Naive thymus-derived CD4-positive, alpha-beta T cell (primary cell): ENCODE measurements at regions not wholly inside any gene's neighbourhood (a gene's known extent, or its start where the extent isn't known, plus 50 kb on each side); places are given as distances from the start of the nearest gene placed in this dataset.

Experiments
- ATAC-seq: fragments of 150-1000 bp; cut with Tn5 transposase; 2 replicates; pipeline ENCODE4 v1.10.0; 2021; ENCODE audit warnings: mild to moderate bottlenecking, moderate library complexity
- CTCF ChIA-PET: fragments of 350-600 bp; sonication (Branson Sonifier 250); formaldehyde crosslinking; loops from one replicate; lab custom pipeline; 2021; ENCODE audit warnings: antibody characterized with exemption; lab: Charles Lee
- POLR2A ChIA-PET: fragments of 350-600 bp; sonication (Branson Sonifier 250); formaldehyde crosslinking; loops from one replicate; lab custom pipeline; 2021; ENCODE audit warnings: antibody characterized with exemption, inconsistent platforms; lab: Charles Lee
- DNase-seq, 9 donors: peaks; one replicate each; pipeline versions ENCODE4 v3.0.0 to v3.0.0-alpha.2; 2020 to 2022; ENCODE audit warnings: mixed read lengths in 1 of 9
- H3K27ac ChIP-seq: one replicate; pipeline ENCODE4 v1.7.0; 2013; ENCODE audit warnings: mild to moderate bottlenecking, low read depth, low read length, moderate library complexity
- H3K27me3 ChIP-seq, 2 donors: one replicate each; pipeline ENCODE4 v1.7.0; 2013; ENCODE audit warnings: low read length in 2 of 2, mild to moderate bottlenecking in 2 of 2, moderate library complexity in 2 of 2; ENCODE audit not compliant: control insufficient read depth in 2 of 2, insufficient read depth in 2 of 2
- H3K36me3 ChIP-seq, 3 experiments: 1 replicate in 2 of 3; 2 replicates in 1 of 3; pipeline ENCODE4 v1.7.0; 2013; ENCODE audit warnings: low read length in 3 of 3, mild to moderate bottlenecking in 3 of 3, moderate library complexity in 1 of 3; ENCODE audit not compliant: insufficient read depth in 3 of 3, control insufficient read depth in 2 of 3
- H3K4me1 ChIP-seq, 2 donors: one replicate each; pipeline ENCODE4 v1.7.0; 2013; ENCODE audit warnings: low read length in 2 of 2, mild to moderate bottlenecking in 2 of 2, moderate library complexity in 1 of 2; ENCODE audit not compliant: control insufficient read depth in 2 of 2, insufficient read depth in 2 of 2
- H3K4me3 ChIP-seq: 2 replicates; pipeline ENCODE4 v1.7.0; 2013; ENCODE audit warnings: mild to moderate bottlenecking, low read length
- H3K9me3 ChIP-seq, 3 experiments: 1 replicate in 2 of 3; 2 replicates in 1 of 3; pipeline ENCODE4 v1.7.0; 2013; ENCODE audit warnings: low read length in 3 of 3; ENCODE audit not compliant: control insufficient read depth in 2 of 3
- H3K27ac Mint-ChIP-seq, 9 donors: one replicate each; pipeline ENCODE4 v1.8.0; 2020 to 2022; ENCODE audit warnings: mixed read lengths in 9 of 9, mild to moderate bottlenecking in 8 of 9, moderate library complexity in 5 of 9, inconsistent platforms in 2 of 9
- H3K27me3 Mint-ChIP-seq, 5 donors: one replicate each; pipeline ENCODE4 v1.8.0; 2021 to 2022; ENCODE audit warnings: mixed read lengths in 5 of 5, mild to moderate bottlenecking in 1 of 5
- H3K36me3 Mint-ChIP-seq, 5 donors: one replicate each; pipeline ENCODE4 v1.8.0; 2020 to 2022; ENCODE audit warnings: mixed read lengths in 5 of 5, mild to moderate bottlenecking in 3 of 5, inconsistent platforms in 1 of 5
- H3K4me1 Mint-ChIP-seq, 7 donors: one replicate each; pipeline ENCODE4 v1.8.0; 2020 to 2022; ENCODE audit warnings: mixed read lengths in 7 of 7, mild to moderate bottlenecking in 3 of 7, inconsistent platforms in 1 of 7
- H3K4me3 Mint-ChIP-seq, 10 donors: one replicate each; pipeline ENCODE4 v1.8.0; 2020 to 2022; ENCODE audit warnings: mild to moderate bottlenecking in 10 of 10, mixed read lengths in 10 of 10, moderate library complexity in 6 of 10, inconsistent platforms in 2 of 10
- H3K9me3 Mint-ChIP-seq, 11 donors: one replicate each; pipeline ENCODE4 v1.8.0; 2020 to 2022; ENCODE audit warnings: mixed read lengths in 11 of 11, mild to moderate bottlenecking in 4 of 11, inconsistent platforms in 1 of 11, moderate library complexity in 1 of 11
- intact Hi-C, 2 donors: fragments of 100-400 bp; cut with micrococcal nuclease; formaldehyde crosslinking; loops; one replicate each; pipeline ENCODE4 v1.15.1; 2023

GRCh38 chr4:71209161-71209560 is 129.7 kb upstream of the SLC4A4 start:
- Mint-ChIP-seq H3K36me3 (no peaks in the 10 kb centered on the region), H3K4me3 (no peak overlapping the region), H3K9me3 (peaks cover 0 to 2% (median 0%) of the 10 kb centered on the region in 11 donors), H3K27me3 (peaks cover 0 to 20% (median 11%) of the 10 kb centered on the region in 5 donors), H3K4me1 (peaks cover 0 to 1% (median 0%) of the 10 kb centered on the region in 7 donors), H3K27ac (no peak overlapping the region)
- ChIA-PET POLR2A (no interaction called here), CTCF (no interaction called here)
- ATAC-seq: no peak
- H3K4me3 ChIP-seq: no peak overlapping the region
- no peaks in the 10 kb centered on the region for H3K27me3 ChIP-seq
- no peak overlapping the region for H3K27ac ChIP-seq
- intact Hi-C loops: no loop called here
- no peaks in the 10 kb centered on the region for H3K4me1 ChIP-seq
- no peak for DNase-seq
- H3K36me3 ChIP-seq: no peaks in the 10 kb centered on the region
- H3K9me3 ChIP-seq: no peaks in the 10 kb centered on the region

DNA sequence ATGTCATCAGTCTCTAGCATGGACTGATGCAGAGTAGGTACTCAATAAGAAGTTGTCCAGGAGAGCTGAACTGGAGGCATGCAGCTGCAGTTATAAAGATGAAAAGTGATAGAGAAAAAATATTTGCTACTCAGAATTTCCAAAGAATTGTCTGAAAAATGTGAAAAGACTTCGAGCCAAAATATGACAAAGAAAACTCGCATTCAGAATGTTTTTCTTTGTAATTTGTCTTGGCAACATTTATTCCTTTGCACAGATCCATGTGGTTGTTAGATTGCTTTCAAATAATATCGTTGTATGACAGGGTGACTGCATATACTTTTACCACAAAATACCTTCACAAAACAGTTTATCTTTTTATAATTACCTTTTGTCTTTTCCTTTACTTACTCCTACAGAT is 128.0 kb upstream of the SLC4A4 start:
- H3K4me3 Mint-ChIP-seq: no peak overlapping the region
- Histone ChIP-seq H3K36me3 (no peaks in the 10 kb centered on the region), H3K9me3 (no peaks in the 10 kb centered on the region), H3K4me3 (no peak overlapping the region), H3K27me3 (no peaks in the 10 kb centered on the region), H3K4me1 (no peaks in the 10 kb centered on the region), H3K27ac (no peak overlapping the region)
- H3K27me3 Mint-ChIP-seq: peaks cover 0 to 14% (median 7%) of the 10 kb centered on the region in 5 donors
- no peaks in the 10 kb centered on the region for H3K36me3 Mint-ChIP-seq
- ChIA-PET POLR2A (no interaction called here), CTCF (no interaction called here)
- peaks cover 0 to 1% (median 0%) of the 10 kb centered on the region in 7 donors for H3K4me1 Mint-ChIP-seq
- intact Hi-C loops: no loop called here
- H3K27ac Mint-ChIP-seq: no peak overlapping the region
- ATAC-seq: no peak
- no peak for DNase-seq
- peaks cover 0 to 2% (median 0%) of the 10 kb centered on the region in 11 donors for H3K9me3 Mint-ChIP-seq

- peaks cover 0 to 2% (median 0%) of the 10 kb centered on the region in 11 donors for H3K9me3 Mint-ChIP-seq
- Histone ChIP-seq H3K36me3 (no peaks in the 10 kb centered on the region), H3K27me3 (no peaks in the 10 kb centered on the region), H3K4me3 (no peak overlapping the region), H3K4me1 (no peaks in the 10 kb centered on the region), H3K9me3 (no peaks in the 10 kb centered on the region), H3K27ac (no peak overlapping the region)
- CTCF ChIA-PET: no interaction called here
- POLR2A ChIA-PET: no interaction called here
- H3K4me3 Mint-ChIP-seq: no peak overlapping the region
- H3K36me3 Mint-ChIP-seq: no peaks in the 10 kb centered on the region
- peaks cover 0 to 1% (median 0%) of the 10 kb centered on the region in 7 donors for H3K4me1 Mint-ChIP-seq
- intact Hi-C loops: no loop called here
- no peak overlapping the region for H3K27ac Mint-ChIP-seq
- DNase-seq: no peak
- H3K27me3 Mint-ChIP-seq: peaks cover 0 to 14% (median 6%) of the 10 kb centered on the region in 5 donors
- no peak for ATAC-seq
These were observed 127.1 kb upstream of the SLC4A4 start for GRCh38 chr4:71211748-71212147.

DNA sequence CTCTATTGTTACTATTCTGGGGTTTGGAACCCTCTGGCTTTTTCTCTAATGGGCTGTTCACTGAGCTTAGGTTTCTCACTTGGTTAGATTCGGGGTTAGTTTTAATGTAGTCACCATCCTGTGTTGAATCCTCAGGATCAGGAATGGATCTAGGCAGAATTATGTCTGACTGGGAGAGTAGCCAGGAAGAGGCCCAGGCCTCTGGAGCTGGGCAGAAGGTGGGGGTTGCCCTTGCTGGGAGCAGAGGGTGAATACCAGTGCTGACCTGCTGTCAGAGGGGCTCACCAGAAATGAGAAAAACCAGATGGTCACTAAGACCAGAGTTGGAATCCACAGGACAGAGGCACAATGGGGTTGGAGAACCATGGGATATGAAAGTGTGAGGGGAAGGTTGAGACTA is 126.6 kb upstream of the SLC4A4 start:
- ChIA-PET POLR2A (no interaction called here), CTCF (no interaction called here)
- intact Hi-C loops: no loop called here
- peaks cover 0 to 1% (median 0%) of the 10 kb centered on the region in 7 donors for H3K4me1 Mint-ChIP-seq
- Histone ChIP-seq H3K4me1 (no peaks in the 10 kb centered on the region), H3K9me3 (no peaks in the 10 kb centered on the region), H3K36me3 (no peaks in the 10 kb centered on the region), H3K27me3 (no peaks in the 10 kb centered on the region), H3K4me3 (no peak overlapping the region), H3K27ac (no peak overlapping the region)
- ATAC-seq: no peak
- H3K27me3 Mint-ChIP-seq: peaks cover 0 to 14% (median 6%) of the 10 kb centered on the region in 5 donors
- no peak overlapping the region for H3K4me3 Mint-ChIP-seq
- H3K9me3 Mint-ChIP-seq: peaks cover 0 to 2% (median 0%) of the 10 kb centered on the region in 11 donors
- H3K27ac Mint-ChIP-seq: peak overlapping the region in 1 of 9 donors; percentile 63
- DNase-seq: no peak
- H3K36me3 Mint-ChIP-seq: no peaks in the 10 kb centered on the region

DNA sequence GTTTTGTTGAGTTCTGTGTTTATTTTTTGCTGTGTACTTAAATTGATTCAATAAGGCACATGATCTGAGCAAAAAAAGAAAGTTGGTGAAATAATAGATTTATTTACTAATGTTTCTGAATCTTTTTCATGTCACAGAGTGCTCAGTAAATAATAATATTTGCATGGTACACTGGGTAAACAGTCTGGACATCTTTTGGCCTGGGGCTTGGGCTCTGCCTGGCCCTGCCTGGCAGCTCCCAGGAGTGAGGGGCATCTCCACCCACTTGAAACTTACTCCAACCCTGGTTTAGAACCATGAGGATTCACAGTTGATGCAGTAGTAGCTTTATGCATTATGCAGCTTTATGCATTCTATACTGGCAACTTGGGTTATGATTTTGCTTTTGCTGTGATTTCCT is 124.2 kb upstream of the SLC4A4 start:
- DNase-seq: no peak
- no peak for ATAC-seq
- CTCF ChIA-PET: interaction anchor here (0.6 kb wide), 1 partner anchor 83 kb away, joined by 4 read pairs; no protein-coding TSS in a partner anchor
- POLR2A ChIA-PET: no interaction called here
- Mint-ChIP-seq H3K9me3 (peaks cover 0 to 2% (median 0%) of the 10 kb centered on the region in 11 donors), H3K27me3 (peaks cover 0 to 12% (median 6%) of the 10 kb centered on the region in 5 donors), H3K4me3 (no peak overlapping the region), H3K36me3 (no peaks in the 10 kb centered on the region), H3K27ac (no peak overlapping the region), H3K4me1 (no peaks in the 10 kb centered on the region)
- H3K9me3 ChIP-seq: no peaks in the 10 kb centered on the region
- H3K4me3 ChIP-seq: no peak overlapping the region
- H3K27me3 ChIP-seq: no peaks in the 10 kb centered on the region
- H3K36me3 ChIP-seq: no peaks in the 10 kb centered on the region
- no peaks in the 10 kb centered on the region for H3K4me1 ChIP-seq
- H3K27ac ChIP-seq: no peak overlapping the region
- intact Hi-C loops: no loop called here

DNA sequence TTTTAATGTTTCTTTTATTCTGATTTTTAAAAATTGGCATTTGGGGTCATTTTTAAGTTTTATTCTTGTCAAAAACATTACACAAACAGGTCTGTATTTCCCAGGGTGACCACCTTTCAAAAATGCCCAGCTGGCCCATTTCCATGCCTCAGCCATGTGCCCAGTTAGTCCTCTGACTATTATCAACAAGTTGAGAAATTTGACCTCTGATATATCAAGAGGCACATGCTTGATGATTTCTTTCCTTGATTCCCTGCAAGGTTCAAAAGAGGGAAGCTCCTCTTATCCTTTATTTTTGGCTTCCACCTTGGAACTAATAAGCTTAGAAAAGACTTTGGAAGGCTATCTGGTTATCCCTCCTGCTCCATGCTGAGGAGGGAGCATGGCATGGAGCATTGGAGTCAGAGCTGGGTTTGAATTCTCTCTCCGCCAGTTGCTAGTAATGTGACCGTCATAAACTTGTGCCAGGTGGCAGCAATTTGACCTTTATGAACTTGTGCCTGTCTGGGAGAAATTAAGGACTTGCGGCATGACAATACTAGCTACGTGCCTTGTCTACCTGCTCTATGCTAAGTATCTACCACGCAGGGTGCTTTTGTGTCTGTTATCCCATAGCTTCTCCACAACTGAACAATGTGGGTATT is 122.4 kb upstream of the SLC4A4 start:
- Mint-ChIP-seq H3K9me3 (peaks cover 0 to 5% (median 0%) of the 10 kb centered on the region in 11 donors), H3K4me3 (no peak overlapping the region), H3K4me1 (no peaks in the 10 kb centered on the region), H3K36me3 (no peaks in the 10 kb centered on the region), H3K27me3 (peaks cover 0 to 10% (median 8%) of the 10 kb centered on the region in 5 donors), H3K27ac (no peak overlapping the region)
- ChIA-PET POLR2A (no interaction called here), CTCF (no interaction called here)
- ATAC-seq: no peak
- Histone ChIP-seq H3K4me3 (no peak overlapping the region), H3K9me3 (no peaks in the 10 kb centered on the region), H3K4me1 (no peaks in the 10 kb centered on the region), H3K27ac (no peak overlapping the region), H3K36me3 (no peaks in the 10 kb centered on the region), H3K27me3 (no peaks in the 10 kb centered on the region)
- DNase-seq: no peak
- intact Hi-C loops: no loop called here

DNA sequence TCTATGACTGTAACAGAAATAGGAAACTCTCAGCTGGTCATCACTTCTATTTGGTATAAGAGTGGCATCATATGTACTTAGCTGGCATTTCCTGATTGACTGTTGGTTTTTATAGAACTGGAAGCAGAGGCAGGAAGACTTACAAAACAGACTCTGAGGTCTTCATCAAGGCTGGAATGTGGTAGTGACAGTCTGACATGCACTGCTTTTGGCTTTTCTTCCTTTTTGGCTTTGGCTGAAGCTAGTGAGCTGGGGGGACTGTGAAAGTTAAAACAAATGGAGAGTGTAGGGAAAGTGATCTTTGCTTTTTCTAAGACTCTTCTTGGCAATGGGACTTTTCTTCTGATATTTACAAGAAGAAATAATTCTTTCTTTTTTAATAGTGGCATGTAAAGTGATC is 121.1 kb upstream of the SLC4A4 start:
- CTCF ChIA-PET: no interaction called here

More for the DNA sequence above, 121.1 kb upstream of the SLC4A4 start:
- H3K27ac ChIP-seq: no peak overlapping the region
- Mint-ChIP-seq H3K36me3 (peaks cover 0 to 4% (median 0%) of the 10 kb centered on the region in 5 donors), H3K27ac (no peak overlapping the region), H3K4me3 (no peak overlapping the region), H3K9me3 (peaks cover 0 to 9% (median 0%) of the 10 kb centered on the region in 11 donors), H3K4me1 (no peaks in the 10 kb centered on the region), H3K27me3 (peaks cover 0 to 11% (median 10%) of the 10 kb centered on the region in 5 donors)
- intact Hi-C loops: no loop called here
- H3K9me3 ChIP-seq: no peaks in the 10 kb centered on the region
- no peaks in the 10 kb centered on the region for H3K27me3 ChIP-seq
- ATAC-seq (no peak), DNase-seq (no peak)
- H3K4me1 ChIP-seq: no peaks in the 10 kb centered on the region
- H3K36me3 ChIP-seq: no peaks in the 10 kb centered on the region
- POLR2A ChIA-PET: no interaction called here
- no peak overlapping the region for H3K4me3 ChIP-seq
